ENCODE measurements at regions not wholly inside any gene's neighbourhood (a gene's known extent, or its start where the extent isn't known, plus 50 kb on each side); places are given as distances from the start of the nearest gene placed in this dataset.
A peak's percentile ranks its signal among the peaks of the same experiment; 100 is the strongest.

- DNase-seq (ENCODE audit: low read depth) (no peak), FAIRE-seq (no peak)
- H3K4me3 ChIP-seq (ENCODE audit: low read depth, low read length): no peak overlapping the region
- H3K27me3 ChIP-seq (ENCODE audit: control insufficient read depth, insufficient read depth, low read length): no peaks in the 10 kb centered on the region
- no peaks in the 10 kb centered on the region for H3K36me3 ChIP-seq (ENCODE audit: control insufficient read depth, insufficient read depth, low read length)
- TF ChIP-seq CTCF (IDR thresholded peaks at IDR 0.05; ENCODE audit: insufficient read depth, low read length, severe bottlenecking): no peak
Measured at GRCh38 chr14:66032800-66033199, 453.4 kb upstream of the CCDC196 start.

GRCh38 chr14:66036547-66036946 lies 449.6 kb upstream of the CCDC196 start:
- peak; percentile 10 for DNase-seq (ENCODE audit: low read depth)
- no peak for TF ChIP-seq CTCF (IDR thresholded peaks at IDR 0.05; ENCODE audit: insufficient read depth, low read length, severe bottlenecking)
- no peak overlapping the region for H3K4me3 ChIP-seq (ENCODE audit: low read depth, low read length)
- no peaks in the 10 kb centered on the region for H3K27me3 ChIP-seq (ENCODE audit: control insufficient read depth, insufficient read depth, low read length)
- FAIRE-seq: no peak
- no peaks in the 10 kb centered on the region for H3K36me3 ChIP-seq (ENCODE audit: control insufficient read depth, insufficient read depth, low read length)

GRCh38 chr14:66037361-66037760 lies 448.8 kb upstream of the CCDC196 start:
- H3K4me3 ChIP-seq (ENCODE audit: low read depth, low read length): no peak overlapping the region
- FAIRE-seq (no peak), DNase-seq (ENCODE audit: low read depth) (no peak)
- no peaks in the 10 kb centered on the region for H3K27me3 ChIP-seq (ENCODE audit: control insufficient read depth, insufficient read depth, low read length)
- TF ChIP-seq CTCF (IDR thresholded peaks at IDR 0.05; ENCODE audit: insufficient read depth, low read length, severe bottlenecking): no peak
- no peaks in the 10 kb centered on the region for H3K36me3 ChIP-seq (ENCODE audit: control insufficient read depth, insufficient read depth, low read length)

GRCh38 chr14:66038212-66038611 lies 448.0 kb upstream of the CCDC196 start:
- H3K36me3 ChIP-seq (ENCODE audit: control insufficient read depth, insufficient read depth, low read length): no peaks in the 10 kb centered on the region
- H3K27me3 ChIP-seq (ENCODE audit: control insufficient read depth, insufficient read depth, low read length): no peaks in the 10 kb centered on the region
- FAIRE-seq (no peak), DNase-seq (ENCODE audit: low read depth) (no peak)
- H3K4me3 ChIP-seq (ENCODE audit: low read depth, low read length): no peak overlapping the region
- TF ChIP-seq CTCF (IDR thresholded peaks at IDR 0.05; ENCODE audit: insufficient read depth, low read length, severe bottlenecking): no peak

GRCh38 chr14:66038618-66039017 lies 447.6 kb upstream of the CCDC196 start:
- no peaks in the 10 kb centered on the region for H3K27me3 ChIP-seq (ENCODE audit: control insufficient read depth, insufficient read depth, low read length)
- peak; percentile 42 for TF ChIP-seq CTCF (IDR thresholded peaks at IDR 0.05; ENCODE audit: insufficient read depth, low read length, severe bottlenecking)
- H3K36me3 ChIP-seq (ENCODE audit: control insufficient read depth, insufficient read depth, low read length): no peaks in the 10 kb centered on the region
- DNase-seq (ENCODE audit: low read depth): peak; percentile 86
- FAIRE-seq: peak; percentile 32
- no peak overlapping the region for H3K4me3 ChIP-seq (ENCODE audit: low read depth, low read length)

GRCh38 chr14:66039495-66039894 lies 446.7 kb upstream of the CCDC196 start:
- DNase-seq (ENCODE audit: low read depth) (no peak), FAIRE-seq (no peak)
- H3K36me3 ChIP-seq (ENCODE audit: control insufficient read depth, insufficient read depth, low read length): no peaks in the 10 kb centered on the region
- H3K27me3 ChIP-seq (ENCODE audit: control insufficient read depth, insufficient read depth, low read length): no peaks in the 10 kb centered on the region
- TF ChIP-seq CTCF (IDR thresholded peaks at IDR 0.05; ENCODE audit: insufficient read depth, low read length, severe bottlenecking): no peak
- H3K4me3 ChIP-seq (ENCODE audit: low read depth, low read length): no peak overlapping the region

All from bronchial epithelial cell (primary cell).